Loucy (cell line): ENCODE measurements at regions not wholly inside any gene's neighbourhood (a gene's known extent, or its start where the extent isn't known, plus 50 kb on each side); places are given as distances from the start of the nearest gene placed in this dataset.

Source experiments
- CTCF ChIP-seq: fragments of 200-600 bp; sonication (generic); conservative IDR thresholded peaks from 2 replicates; pipeline ENCODE4 v1.5.1; 2014; ENCODE audit warnings: mild to moderate bottlenecking, antibody characterized with exemption, low read length
- EZH2phosphoT487 ChIP-seq: fragments of 200-600 bp; IDR thresholded peaks from 2 replicates; pipeline ENCODE4 v1.6.1; 2018; ENCODE audit warnings: antibody characterized with exemption, mild to moderate bottlenecking, moderate library complexity, borderline replicate concordance

GRCh38 chr12:38124247-38125012 lies 192.1 kb upstream of the ALG10B start:
- no peak for TF ChIP-seq CTCF
- TF ChIP-seq EZH2phosphoT487 = no peak
